Breast epithelium (tissue), 3 donors: ENCODE measurements at regions not wholly inside any gene's neighbourhood (a gene's known extent, or its start where the extent isn't known, plus 50 kb on each side); places are given as distances from the start of the nearest gene placed in this dataset.

Experiments
- CTCF ChIP-seq, 3 donors: fragments of 450-650 bp; IDR thresholded peaks; one replicate each; pipeline ENCODE4 v1.5.1; 2016 to 2017; ENCODE audit warnings: antibody characterized with exemption in 3 of 3, mild to moderate bottlenecking in 3 of 3, moderate library complexity in 3 of 3
- POLR2A ChIP-seq: fragments of 450-650 bp; IDR thresholded peaks from one replicate; pipeline ENCODE4 v1.6.1; 2016; ENCODE audit warnings: antibody characterized with exemption, mild to moderate bottlenecking, moderate library complexity
- POLR2AphosphoS5 ChIP-seq, 3 donors: sonication (generic); formaldehyde crosslinking; IDR thresholded peaks; one replicate each; pipeline ENCODE4 v1.6.1; 2017; ENCODE audit warnings: antibody characterized with exemption in 3 of 3

- no peak for TF ChIP-seq POLR2A
- no peak for TF ChIP-seq CTCF (IDR thresholded peaks at IDR 0.05)
- no peak for TF ChIP-seq POLR2AphosphoS5 (IDR thresholded peaks at IDR 0.05)
Observed at GRCh38 chr17:33512113-33512512, 219.0 kb upstream of the ASIC2 start.
